ENCODE measurements at regions not wholly inside any gene's neighbourhood (a gene's known extent, or its start where the extent isn't known, plus 50 kb on each side); places are given as distances from the start of the nearest gene placed in this dataset.

DNA sequence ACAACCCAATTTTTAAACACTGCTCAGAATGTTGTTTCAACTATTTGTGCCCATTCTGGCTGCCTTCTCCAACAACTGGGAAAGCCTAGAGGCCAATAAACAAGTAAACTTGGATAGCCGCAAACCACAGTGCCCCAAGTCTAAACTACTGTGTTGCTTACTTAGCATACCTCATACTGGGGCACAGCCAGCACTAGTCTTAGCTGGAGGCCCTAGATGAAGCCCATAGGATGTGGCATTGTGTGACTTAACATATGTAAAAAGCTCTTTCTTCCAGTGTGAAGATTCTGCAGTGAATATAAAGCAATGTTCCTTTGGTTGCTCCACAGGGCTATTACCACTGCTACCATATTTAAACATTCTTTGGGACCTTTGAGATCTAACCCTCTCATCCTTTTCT lies 564.3 kb upstream of the NRSN1 start:
- no peaks in the 10 kb centered on the region for H3K4me1 ChIP-seq (ENCODE audit: low read length)
- no peak overlapping the region for H2AFZ ChIP-seq (ENCODE audit: low read depth, low read length)
- H3K36me3 ChIP-seq (replicated peaks; ENCODE audit: low read depth, low read length), result no peaks in the 10 kb centered on the region
- H3K27ac ChIP-seq (ENCODE audit: low read length), result no peak overlapping the region
- no peaks in the 10 kb centered on the region for H3K79me2 ChIP-seq (ENCODE audit: low read length)
- H3K4me2 ChIP-seq (ENCODE audit: low read length), result no peak overlapping the region
- no peak for TF ChIP-seq EZH2phosphoT487 (IDR thresholded peaks at IDR 0.05; ENCODE audit: low read depth)
- TF ChIP-seq, protein P1, sequence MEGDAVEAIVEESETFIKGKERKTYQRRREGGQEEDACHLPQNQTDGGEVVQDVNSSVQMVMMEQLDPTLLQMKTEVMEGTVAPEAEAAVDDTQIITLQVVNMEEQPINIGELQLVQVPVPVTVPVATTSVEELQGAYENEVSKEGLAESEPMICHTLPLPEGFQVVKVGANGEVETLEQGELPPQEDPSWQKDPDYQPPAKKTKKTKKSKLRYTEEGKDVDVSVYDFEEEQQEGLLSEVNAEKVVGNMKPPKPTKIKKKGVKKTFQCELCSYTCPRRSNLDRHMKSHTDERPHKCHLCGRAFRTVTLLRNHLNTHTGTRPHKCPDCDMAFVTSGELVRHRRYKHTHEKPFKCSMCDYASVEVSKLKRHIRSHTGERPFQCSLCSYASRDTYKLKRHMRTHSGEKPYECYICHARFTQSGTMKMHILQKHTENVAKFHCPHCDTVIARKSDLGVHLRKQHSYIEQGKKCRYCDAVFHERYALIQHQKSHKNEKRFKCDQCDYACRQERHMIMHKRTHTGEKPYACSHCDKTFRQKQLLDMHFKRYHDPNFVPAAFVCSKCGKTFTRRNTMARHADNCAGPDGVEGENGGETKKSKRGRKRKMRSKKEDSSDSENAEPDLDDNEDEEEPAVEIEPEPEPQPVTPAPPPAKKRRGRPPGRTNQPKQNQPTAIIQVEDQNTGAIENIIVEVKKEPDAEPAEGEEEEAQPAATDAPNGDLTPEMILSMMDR (IDR thresholded peaks at IDR 0.05; ENCODE audit: low read depth, low read length), result no peak
- no peak overlapping the region for H3K4me3 ChIP-seq (ENCODE audit: low read length)
- no peaks in the 10 kb centered on the region for H4K20me1 ChIP-seq (ENCODE audit: insufficient read depth, low read length)
- no peak overlapping the region for H3K9ac ChIP-seq (ENCODE audit: low read length)
- no peaks in the 10 kb centered on the region for H3K9me3 ChIP-seq (ENCODE audit: insufficient read depth, low read length)
- no peaks in the 10 kb centered on the region for H3K27me3 ChIP-seq (ENCODE audit: low read depth, low read length)

- Histone ChIP-seq H3K27me3 (ENCODE audit: low read depth, low read length) (no peaks in the 10 kb centered on the region), H3K4me1 (ENCODE audit: low read length) (no peaks in the 10 kb centered on the region), H3K9ac (ENCODE audit: low read length) (no peak overlapping the region), H3K27ac (ENCODE audit: low read length) (no peak overlapping the region), H3K36me3 (replicated peaks; ENCODE audit: low read depth, low read length) (no peaks in the 10 kb centered on the region), H3K4me3 (ENCODE audit: low read length) (no peak overlapping the region), H4K20me1 (ENCODE audit: insufficient read depth, low read length) (no peaks in the 10 kb centered on the region), H3K79me2 (ENCODE audit: low read length) (no peaks in the 10 kb centered on the region), H3K4me2 (ENCODE audit: low read length) (no peak overlapping the region), H2AFZ (ENCODE audit: low read depth, low read length) (no peak overlapping the region), H3K9me3 (ENCODE audit: insufficient read depth, low read length) (no peaks in the 10 kb centered on the region)
- TF ChIP-seq, protein P1 (IDR thresholded peaks at IDR 0.05; ENCODE audit: low read depth, low read length), result no peak
- TF ChIP-seq EZH2phosphoT487 (IDR thresholded peaks at IDR 0.05; ENCODE audit: low read depth), result no peak
Measured at GRCh38 chr6:23562554-23562953, 563.5 kb upstream of the NRSN1 start.

GRCh38 chr6:23563323-23563722 lies 562.7 kb upstream of the NRSN1 start:
- no peaks in the 10 kb centered on the region for H3K36me3 ChIP-seq (replicated peaks; ENCODE audit: low read depth, low read length)
- no peak overlapping the region for H3K9ac ChIP-seq (ENCODE audit: low read length)
- H3K27ac ChIP-seq (ENCODE audit: low read length), result no peak overlapping the region
- no peak overlapping the region for H3K4me2 ChIP-seq (ENCODE audit: low read length)
- no peaks in the 10 kb centered on the region for H3K9me3 ChIP-seq (ENCODE audit: insufficient read depth, low read length)
- no peak overlapping the region for H2AFZ ChIP-seq (ENCODE audit: low read depth, low read length)
- no peaks in the 10 kb centered on the region for H4K20me1 ChIP-seq (ENCODE audit: insufficient read depth, low read length)
- no peaks in the 10 kb centered on the region for H3K4me1 ChIP-seq (ENCODE audit: low read length)
- TF ChIP-seq EZH2phosphoT487 (IDR thresholded peaks at IDR 0.05; ENCODE audit: low read depth), result no peak
- TF ChIP-seq, protein P1 (IDR thresholded peaks at IDR 0.05; ENCODE audit: low read depth, low read length), result no peak
- no peak overlapping the region for H3K4me3 ChIP-seq (ENCODE audit: low read length)
- H3K27me3 ChIP-seq (ENCODE audit: low read depth, low read length), result no peaks in the 10 kb centered on the region
- H3K79me2 ChIP-seq (ENCODE audit: low read length), result no peaks in the 10 kb centered on the region

- Histone ChIP-seq H3K79me2 (ENCODE audit: low read length) (no peaks in the 10 kb centered on the region), H3K9me3 (ENCODE audit: insufficient read depth, low read length) (no peaks in the 10 kb centered on the region), H4K20me1 (ENCODE audit: insufficient read depth, low read length) (no peaks in the 10 kb centered on the region), H3K4me3 (ENCODE audit: low read length) (no peak overlapping the region), H3K27ac (ENCODE audit: low read length) (no peak overlapping the region), H3K36me3 (replicated peaks; ENCODE audit: low read depth, low read length) (no peaks in the 10 kb centered on the region), H3K4me1 (ENCODE audit: low read length) (no peaks in the 10 kb centered on the region), H2AFZ (ENCODE audit: low read depth, low read length) (no peak overlapping the region), H3K9ac (ENCODE audit: low read length) (no peak overlapping the region), H3K27me3 (ENCODE audit: low read depth, low read length) (no peaks in the 10 kb centered on the region), H3K4me2 (ENCODE audit: low read length) (no peak overlapping the region)
- TF ChIP-seq EZH2phosphoT487 (IDR thresholded peaks at IDR 0.05; ENCODE audit: low read depth), result no peak
- TF ChIP-seq, protein P1 (IDR thresholded peaks at IDR 0.05; ENCODE audit: low read depth, low read length), result no peak
Measured at GRCh38 chr6:23566418-23566817, 559.6 kb upstream of the NRSN1 start.

Data from OCI-LY3 (cell line).